ENCODE measurements at regions not wholly inside any gene's neighbourhood (a gene's known extent, or its start where the extent isn't known, plus 50 kb on each side); places are given as distances from the start of the nearest gene placed in this dataset.
A peak's percentile ranks its signal among the peaks of the same experiment; 100 is the strongest.

DNA sequence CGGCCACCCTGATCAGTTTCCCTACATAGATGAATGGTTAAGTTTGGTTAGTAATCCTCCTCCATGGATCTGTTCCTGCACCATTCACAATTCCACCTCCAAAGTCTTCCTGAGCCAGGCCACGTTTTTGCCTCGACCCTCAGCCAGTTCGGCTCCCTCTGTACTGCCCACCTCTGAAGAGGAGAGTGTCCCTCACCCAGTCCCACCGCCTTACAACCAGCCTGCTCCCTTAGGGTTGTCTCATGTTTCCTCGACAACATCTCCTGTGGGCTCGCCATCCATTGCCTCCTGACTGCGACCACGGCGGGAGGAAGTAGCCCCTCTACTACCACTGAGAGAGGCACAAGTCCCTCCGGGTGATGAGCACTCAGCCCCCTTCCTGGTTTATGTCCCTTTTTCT is 338.0 kb upstream of the CNTNAP5 start:
- H3K9me3 ChIP-seq (ENCODE audit: low read depth), result no peaks in the 10 kb centered on the region
- H3K27ac ChIP-seq, result no peak overlapping the region
- H3K36me3 ChIP-seq, result no peaks in the 10 kb centered on the region
- no peak overlapping the region for H3K4me3 ChIP-seq
- TF ChIP-seq, protein P1, sequence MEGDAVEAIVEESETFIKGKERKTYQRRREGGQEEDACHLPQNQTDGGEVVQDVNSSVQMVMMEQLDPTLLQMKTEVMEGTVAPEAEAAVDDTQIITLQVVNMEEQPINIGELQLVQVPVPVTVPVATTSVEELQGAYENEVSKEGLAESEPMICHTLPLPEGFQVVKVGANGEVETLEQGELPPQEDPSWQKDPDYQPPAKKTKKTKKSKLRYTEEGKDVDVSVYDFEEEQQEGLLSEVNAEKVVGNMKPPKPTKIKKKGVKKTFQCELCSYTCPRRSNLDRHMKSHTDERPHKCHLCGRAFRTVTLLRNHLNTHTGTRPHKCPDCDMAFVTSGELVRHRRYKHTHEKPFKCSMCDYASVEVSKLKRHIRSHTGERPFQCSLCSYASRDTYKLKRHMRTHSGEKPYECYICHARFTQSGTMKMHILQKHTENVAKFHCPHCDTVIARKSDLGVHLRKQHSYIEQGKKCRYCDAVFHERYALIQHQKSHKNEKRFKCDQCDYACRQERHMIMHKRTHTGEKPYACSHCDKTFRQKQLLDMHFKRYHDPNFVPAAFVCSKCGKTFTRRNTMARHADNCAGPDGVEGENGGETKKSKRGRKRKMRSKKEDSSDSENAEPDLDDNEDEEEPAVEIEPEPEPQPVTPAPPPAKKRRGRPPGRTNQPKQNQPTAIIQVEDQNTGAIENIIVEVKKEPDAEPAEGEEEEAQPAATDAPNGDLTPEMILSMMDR (IDR thresholded peaks at IDR 0.05; ENCODE audit: low read depth, low read length), result no peak
- H3K27me3 ChIP-seq, result no peaks in the 10 kb centered on the region
- H3K4me1 ChIP-seq (ENCODE audit: low read depth), result no peaks in the 10 kb centered on the region
- no peak for DNase-seq (ENCODE audit: low read depth in 1 of 2, low spot score in 1 of 2)

DNA sequence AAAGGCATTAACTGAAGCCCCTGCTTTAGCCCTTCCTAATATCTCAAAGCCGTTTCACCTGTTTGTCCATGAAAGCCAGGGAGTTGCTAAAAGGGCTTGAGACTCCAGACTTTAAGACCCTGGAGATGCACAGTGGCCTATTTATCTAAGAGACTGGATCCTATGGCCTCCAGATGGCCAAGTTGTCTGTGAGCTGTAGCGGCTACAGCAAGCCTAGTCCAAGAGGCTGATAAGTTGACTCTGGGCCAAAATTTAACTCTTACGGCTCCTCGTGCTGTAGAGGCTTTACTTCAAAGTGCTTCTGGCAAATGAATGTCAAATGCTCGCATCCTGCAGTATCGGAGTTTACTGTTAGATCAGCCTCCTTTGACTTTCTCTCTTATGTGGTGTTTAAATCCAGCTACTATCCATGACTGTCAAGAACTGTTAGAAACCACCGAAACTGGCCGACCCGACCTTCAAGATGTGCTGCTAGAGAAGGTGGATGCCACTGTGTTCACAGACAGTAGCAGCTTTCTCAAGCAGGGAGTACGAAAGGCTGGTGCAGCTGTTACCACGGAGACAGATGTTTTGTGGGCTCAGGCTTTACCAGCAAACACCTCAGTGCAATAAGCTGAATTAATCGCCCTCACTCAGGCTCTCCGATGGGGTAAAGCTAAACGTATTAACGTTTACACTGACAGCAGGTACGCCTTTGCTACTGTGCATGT is 336.7 kb upstream of the CNTNAP5 start:
- Histone ChIP-seq H3K36me3 (no peaks in the 10 kb centered on the region), H3K4me1 (ENCODE audit: low read depth) (no peaks in the 10 kb centered on the region), H3K9me3 (ENCODE audit: low read depth) (no peaks in the 10 kb centered on the region), H3K4me3 (no peak overlapping the region), H3K27ac (no peak overlapping the region), H3K27me3 (no peaks in the 10 kb centered on the region)
- TF ChIP-seq, protein P1 (IDR thresholded peaks at IDR 0.05; ENCODE audit: low read depth, low read length), result no peak
- DNase-seq (ENCODE audit: low read depth in 1 of 2, low spot score in 1 of 2), result peak; percentile 10 to 24

DNA sequence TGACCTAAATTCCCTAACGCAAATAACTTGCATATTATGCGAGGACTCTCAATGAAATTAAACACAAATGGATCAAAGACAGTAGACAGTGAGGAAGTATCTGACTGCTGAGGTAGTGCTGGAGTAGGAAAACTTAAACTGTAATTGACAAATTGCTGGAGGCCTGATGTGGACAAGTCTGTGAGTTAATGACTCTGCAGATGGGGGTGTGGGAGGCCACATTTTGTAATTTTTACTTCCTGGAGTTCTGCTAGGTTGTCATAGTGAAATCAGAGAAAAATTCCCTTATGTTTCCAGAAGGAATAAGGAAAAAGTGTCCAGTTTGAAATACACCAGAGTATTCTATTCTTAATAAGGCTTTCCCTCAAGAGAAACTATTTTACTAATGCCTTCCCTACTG is 333.0 kb upstream of the CNTNAP5 start:
- no peaks in the 10 kb centered on the region for H3K4me1 ChIP-seq (ENCODE audit: low read depth)
- TF ChIP-seq, protein P1 (IDR thresholded peaks at IDR 0.05; ENCODE audit: low read depth, low read length), result no peak
- H3K27ac ChIP-seq, result no peak overlapping the region
- H3K4me3 ChIP-seq, result no peak overlapping the region
- no peaks in the 10 kb centered on the region for H3K36me3 ChIP-seq
- H3K9me3 ChIP-seq (ENCODE audit: low read depth), result no peaks in the 10 kb centered on the region
- DNase-seq (ENCODE audit: low read depth in 1 of 2, low spot score in 1 of 2), result no peak
- H3K27me3 ChIP-seq, result no peaks in the 10 kb centered on the region

DNA sequence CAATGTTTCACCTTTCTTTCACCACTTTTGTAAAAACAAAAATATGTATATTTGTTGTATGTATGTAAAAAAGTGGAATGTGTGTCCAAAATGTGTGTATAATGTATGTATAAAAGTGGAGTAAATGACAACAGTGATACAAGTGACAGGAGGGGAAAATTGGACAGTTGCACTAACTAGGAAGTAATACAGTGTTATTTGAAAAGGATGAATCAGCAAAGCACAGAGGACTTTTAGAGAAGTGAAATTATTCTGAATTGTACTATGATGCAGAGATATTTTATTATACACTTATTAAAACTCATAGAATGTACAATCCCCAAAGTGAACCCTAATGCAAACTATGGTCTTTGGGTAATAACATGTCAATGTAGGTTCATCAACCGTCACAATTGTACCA is 331.3 kb upstream of the CNTNAP5 start:
- TF ChIP-seq, protein P1 (IDR thresholded peaks at IDR 0.05; ENCODE audit: low read depth, low read length), result no peak

DNA sequence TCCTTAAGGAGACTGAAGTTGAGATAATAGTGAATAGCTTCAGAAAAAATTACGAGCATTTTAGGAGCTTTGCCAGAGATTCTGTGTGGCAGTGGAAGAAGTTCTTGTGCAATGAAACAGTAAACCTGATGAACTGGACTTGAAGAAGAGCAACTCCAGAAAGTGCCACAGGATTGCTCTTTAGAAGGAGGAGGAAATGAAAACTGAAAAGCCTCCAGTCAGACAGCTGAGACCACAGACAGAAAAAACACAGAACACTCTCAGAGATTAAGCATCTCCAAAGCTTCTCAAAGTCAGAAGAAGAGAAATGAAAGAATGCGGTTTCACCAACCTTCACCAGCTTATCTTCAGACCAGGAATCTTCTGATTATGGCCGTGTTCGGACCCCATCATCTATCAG is 329.7 kb upstream of the CNTNAP5 start:
- H3K27ac ChIP-seq, result no peak overlapping the region
- H3K4me3 ChIP-seq, result no peak overlapping the region
- H3K4me1 ChIP-seq (ENCODE audit: low read depth), result no peaks in the 10 kb centered on the region
- TF ChIP-seq, protein P1 (IDR thresholded peaks at IDR 0.05; ENCODE audit: low read depth, low read length), result no peak
- no peaks in the 10 kb centered on the region for H3K36me3 ChIP-seq
- no peaks in the 10 kb centered on the region for H3K27me3 ChIP-seq
- peak in 1 of 2 donors; percentile 36 for DNase-seq (ENCODE audit: low read depth in 1 of 2, low spot score in 1 of 2)
- no peaks in the 10 kb centered on the region for H3K9me3 ChIP-seq (ENCODE audit: low read depth)

More for the DNA sequence above, 331.3 kb upstream of the CNTNAP5 start:
- DNase-seq (ENCODE audit: low read depth in 1 of 2, low spot score in 1 of 2), result no peak
- Histone ChIP-seq H3K4me1 (ENCODE audit: low read depth) (no peaks in the 10 kb centered on the region), H3K36me3 (no peaks in the 10 kb centered on the region), H3K27ac (no peak overlapping the region), H3K27me3 (no peaks in the 10 kb centered on the region), H3K4me3 (no peak overlapping the region), H3K9me3 (ENCODE audit: low read depth) (no peaks in the 10 kb centered on the region)
